Transverse colon (tissue), 4 donors: ENCODE measurements at regions not wholly inside any gene's neighbourhood (a gene's known extent, or its start where the extent isn't known, plus 50 kb on each side); places are given as distances from the start of the nearest gene placed in this dataset.

Experiments
- DNase-seq: peaks from one replicate; pipeline ENCODE4 v3.0.0-alpha.2; 2019
- H3K27ac ChIP-seq, 4 donors: fragments of 200-600 bp; sonication (generic); 2 replicates each; pipeline ENCODE4 v1.5.1; 2016 to 2018; ENCODE audit warnings: inconsistent platforms in 4 of 4
- H3K27me3 ChIP-seq: fragments of 200-600 bp; sonication (generic); 2 replicates; pipeline ENCODE4 v1.5.1; 2017; ENCODE audit warnings: inconsistent platforms
- H3K36me3 ChIP-seq, 4 donors: fragments of 200-600 bp; sonication (generic); 2 replicates each; pipeline ENCODE4 v1.5.1; 2017 to 2019; ENCODE audit warnings: inconsistent platforms in 4 of 4
- H3K4me1 ChIP-seq, 4 donors: fragments of 200-600 bp; sonication (generic); 2 replicates each; pipeline ENCODE4 v1.5.1; 2017 to 2020; ENCODE audit warnings: inconsistent platforms in 4 of 4
- H3K4me3 ChIP-seq, 4 donors: fragments of 200-600 bp; sonication (generic); 1 replicate in 1 of 4; 2 replicates in 3 of 4; pipeline versions ENCODE4 v1.5.1 to v1.6.1; 2017 to 2019; ENCODE audit warnings: inconsistent platforms in 4 of 4
- H3K9me3 ChIP-seq, 2 donors: fragments of 200-600 bp; sonication (generic); 2 replicates each; pipeline ENCODE4 v1.5.1; 2017 to 2019; ENCODE audit warnings: inconsistent platforms in 2 of 2
- CTCF ChIP-seq, 5 experiments: fragments of 200-600 bp in 3 of 5; fragments of 450-650 bp in 2 of 5; sonication (generic) in 3 of 5; IDR thresholded peaks; 1 replicate in 2 of 5; 2 replicates in 3 of 5; pipeline ENCODE4 v1.5.1; 2016 to 2017; ENCODE audit warnings: antibody characterized with exemption in 5 of 5, inconsistent platforms in 3 of 5, mild to moderate bottlenecking in 2 of 5, moderate library complexity in 1 of 5
- EP300 ChIP-seq: sonication (generic); formaldehyde crosslinking; IDR thresholded peaks from one replicate; pipeline ENCODE4 v1.6.1; 2017; ENCODE audit warnings: antibody characterized with exemption, low read depth
- POLR2A ChIP-seq: fragments of 450-650 bp; IDR thresholded peaks from one replicate; pipeline ENCODE4 v1.6.1; 2016; ENCODE audit warnings: antibody characterized with exemption, mild to moderate bottlenecking, moderate library complexity
- POLR2AphosphoS5 ChIP-seq, 3 donors: sonication (generic); formaldehyde crosslinking; IDR thresholded peaks; one replicate each; pipeline ENCODE4 v1.6.1; 2016; ENCODE audit warnings: antibody characterized with exemption in 3 of 3
- WGBS, 2 donors: methylation state at CpG; one replicate each; pipeline ENCODE4 v1.1.5; 2018; ENCODE audit warnings: low coverage in 1 of 2; 5-methylcytosine and 5-hydroxymethylcytosine counted together
- in situ Hi-C, 4 donors: fragments of 200-750 bp; cut with MboI; loops; one replicate each; pipeline versions ENCODE4 v1.15.0 to v1.15.1; 2017; ENCODE audit warnings: low sequenced_read_pairs in 3 of 4, low pct_ligation_motif_present in 1 of 4, low pct_unique_long_range_greater_than_20kb in 1 of 4
- intact Hi-C: fragments of 100-400 bp; cut with DNase I; formaldehyde crosslinking; loops from one replicate; pipeline ENCODE4 v1.15.1; 2023; ENCODE audit warnings: low total_unique reads

- no peak overlapping the region for H3K27ac ChIP-seq
Observed at GRCh38 chr14:50012644-50013043, 103.7 kb downstream of the VCPKMT start.

DNA sequence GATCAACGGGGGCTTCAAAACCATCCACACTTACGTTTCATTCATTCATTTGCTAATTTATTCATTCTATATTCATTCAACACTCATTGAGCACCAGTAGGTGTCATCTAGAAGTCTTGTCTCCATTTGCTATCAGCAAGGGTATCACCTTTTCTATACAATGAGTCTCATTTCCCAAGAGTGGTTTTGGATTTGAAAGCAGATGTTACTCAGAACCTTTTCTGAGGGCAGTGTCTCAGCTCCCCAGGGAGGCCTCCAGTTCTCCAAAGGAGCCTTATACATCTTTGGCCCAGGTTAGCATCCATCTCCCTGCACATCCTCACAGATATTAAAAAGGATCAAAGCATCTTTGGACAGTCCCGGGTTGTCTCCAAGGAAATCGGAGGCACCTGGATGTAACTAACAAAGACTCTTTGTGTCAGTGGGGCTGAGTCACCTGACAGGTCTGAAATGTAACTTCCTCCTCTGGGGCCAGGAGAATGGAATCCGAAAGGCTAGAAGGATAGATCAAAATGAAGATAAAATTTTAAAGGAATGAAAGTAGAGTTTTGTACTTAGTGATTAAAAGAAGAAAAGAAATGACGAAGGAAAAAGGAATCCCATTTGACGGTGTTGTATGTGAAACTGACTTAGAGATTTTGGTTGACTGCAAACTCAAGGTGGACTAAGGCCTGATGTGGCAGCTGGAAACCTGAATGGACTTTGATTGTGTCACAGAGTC, 103.0 kb downstream of the VCPKMT start:
- TF ChIP-seq EP300: no peak
- TF ChIP-seq POLR2A: no peak
- no peak for TF ChIP-seq CTCF (IDR thresholded peaks at IDR 0.05)
- TF ChIP-seq POLR2AphosphoS5 (IDR thresholded peaks at IDR 0.05): no peak
- Histone ChIP-seq H3K27ac (no peak overlapping the region), H3K4me3 (no peak overlapping the region), H3K27me3 (no peaks in the 10 kb centered on the region), H3K4me1 (peaks cover 3 to 9% (median 8%) of the 10 kb centered on the region in 4 donors), H3K9me3 (no peaks in the 10 kb centered on the region), H3K36me3 (no peaks in the 10 kb centered on the region)
- no peak for DNase-seq
- in situ Hi-C loops: no loop called here
- WGBS, 2 donors: 48 to 69% methylated on average over 7 of the region's 7 CpGs
- intact Hi-C loops: no loop called here

More at GRCh38 chr14:50012644-50013043, 103.7 kb downstream of the VCPKMT start:
- intact Hi-C loops (no loop called here), in situ Hi-C loops (no loop called here)
- no peak overlapping the region for H3K4me3 ChIP-seq
- H3K4me1 ChIP-seq: peaks cover 0 to 4% (median under 1%) of the 10 kb centered on the region in 4 donors
- no peaks in the 10 kb centered on the region for H3K9me3 ChIP-seq
- no peak for DNase-seq
- TF ChIP-seq POLR2AphosphoS5 (IDR thresholded peaks at IDR 0.05) (no peak), POLR2A (no peak), EP300 (no peak), CTCF (IDR thresholded peaks at IDR 0.05) (no peak)
- H3K27me3 ChIP-seq: no peaks in the 10 kb centered on the region
- no peaks in the 10 kb centered on the region for H3K36me3 ChIP-seq

GRCh38 chr14:50013934-50014333, 102.4 kb downstream of the VCPKMT start:
- no peaks in the 10 kb centered on the region for H3K9me3 ChIP-seq
- H3K4me3 ChIP-seq: no peak overlapping the region
- H3K4me1 ChIP-seq: peaks cover 7 to 15% (median 14%) of the 10 kb centered on the region in 4 donors
- in situ Hi-C loops (no loop called here), intact Hi-C loops (no loop called here)
- 42 to 70% methylated on average over 2 of the region's 2 CpGs for WGBS, 2 donors
- TF ChIP-seq POLR2A (no peak), CTCF (IDR thresholded peaks at IDR 0.05) (no peak), POLR2AphosphoS5 (IDR thresholded peaks at IDR 0.05) (no peak), EP300 (no peak)
- no peaks in the 10 kb centered on the region for H3K36me3 ChIP-seq
- no peak for DNase-seq
- H3K27me3 ChIP-seq: no peaks in the 10 kb centered on the region
- H3K27ac ChIP-seq: no peak overlapping the region

- no peak for TF ChIP-seq POLR2A
- intact Hi-C loops (no loop called here), in situ Hi-C loops (no loop called here)
- Histone ChIP-seq H3K27me3 (no peaks in the 10 kb centered on the region), H3K36me3 (no peaks in the 10 kb centered on the region), H3K9me3 (no peaks in the 10 kb centered on the region), H3K27ac (no peak overlapping the region), H3K4me3 (no peak overlapping the region), H3K4me1 (peaks cover 7 to 17% (median 15%) of the 10 kb centered on the region in 4 donors)
- 65 to 88% methylated on average over 2 of the region's 2 CpGs for whole genome bisulfite sequencing, 2 donors
- no peak for DNase-seq
Observed at GRCh38 chr14:50014809-50015430, 101.5 kb downstream of the VCPKMT start.
